IMR-90 (cell line): ENCODE measurements at regions not wholly inside any gene's neighbourhood (a gene's known extent, or its start where the extent isn't known, plus 50 kb on each side); places are given as distances from the start of the nearest gene placed in this dataset.

Source experiments
- ATAC-seq: fragments of 200-7000 bp; cut with Tn5 transposase; 2 replicates; pipeline ENCODE4 v1.9.1; 2020; ENCODE audit warnings: low read depth, mild to moderate bottlenecking, moderate library complexity
- BruUV-seq: library from RNA; stranded (reverse); fragments of 400-500 nt; replicated peaks from 2 replicates; lab custom pipeline; 2021; lab: Mats Ljungman, UMichigan
- CTCF ChIA-PET: fragments of 300-600 bp; formaldehyde crosslinking; extraction: SDS; loops from one replicate; lab custom pipeline; 2021; ENCODE audit warnings: antibody characterized with exemption; lab: Yijun Ruan, JAX
- POLR2A ChIA-PET: fragments of 300-600 bp; sonication (Branson Sonifier 250); formaldehyde crosslinking; loops from one replicate; lab custom pipeline; 2022; ENCODE audit warnings: antibody characterized with exemption; ENCODE audit not compliant: unreplicated experiment; lab: Charles Lee
- DNase-seq: peaks from one replicate; pipeline ENCODE4 v3.0.0; 2013
- H2AFZ ChIP-seq: replicated peaks from 2 replicates; pipeline ENCODE3; 2013; ENCODE audit warnings: low read length, mild to moderate bottlenecking; ENCODE audit not compliant: poor library complexity
- H2AK5ac ChIP-seq: 2 replicates; pipeline ENCODE4 v1.6.1; 2013; ENCODE audit warnings: low read depth, low read length, inconsistent platforms
- H2AK9ac ChIP-seq: replicated peaks from 2 replicates; pipeline ENCODE3; 2013; ENCODE audit warnings: mild to moderate bottlenecking, low read depth, low read length, moderate library complexity; ENCODE audit not compliant: poor library complexity
- H2BK120ac ChIP-seq: 2 replicates; pipeline ENCODE4 v1.6.1; 2013; ENCODE audit warnings: low read depth, low read length, inconsistent platforms
- H2BK15ac ChIP-seq: 3 replicates; pipeline ENCODE4 v1.6.1; 2013; ENCODE audit warnings: low read depth, low read length, inconsistent platforms
- H2BK20ac ChIP-seq: 2 replicates; pipeline ENCODE4 v1.6.1; 2013; ENCODE audit warnings: low read depth, mild to moderate bottlenecking, inconsistent platforms, low read length, moderate library complexity
- H2BK5ac ChIP-seq: 2 replicates; pipeline ENCODE4 v1.6.1; 2013; ENCODE audit warnings: mild to moderate bottlenecking, low read depth, low read length, inconsistent platforms; ENCODE audit not compliant: poor library complexity, severe bottlenecking
- H3K14ac ChIP-seq: replicated peaks from 2 replicates; pipeline ENCODE4 v1.6.1; 2013; ENCODE audit warnings: low read depth, low read length, inconsistent platforms
- H3K18ac ChIP-seq: 2 replicates; pipeline ENCODE4 v1.6.1; 2013; ENCODE audit warnings: low read depth, low read length, control low read depth
- H3K23ac ChIP-seq: 2 replicates; pipeline ENCODE4 v1.6.1; 2013; ENCODE audit warnings: low read depth, low read length, inconsistent platforms
- H3K27ac ChIP-seq: 2 replicates; pipeline ENCODE4 v1.5.1; 2013; ENCODE audit warnings: mild to moderate bottlenecking, control low read depth, low read length; ENCODE audit not compliant: insufficient read depth
- H3K27me3 ChIP-seq: 2 replicates; pipeline ENCODE4 v1.6.1; 2013; ENCODE audit warnings: low read length; ENCODE audit not compliant: control insufficient read depth, insufficient read depth
- H3K36me3 ChIP-seq: 2 replicates; pipeline ENCODE4 v1.6.1; 2013; ENCODE audit warnings: low read length, mixed read lengths; ENCODE audit not compliant: control insufficient read depth, insufficient read depth
- H3K4ac ChIP-seq: 2 replicates; pipeline ENCODE4 v1.6.1; 2013; ENCODE audit warnings: low read depth, low read length, inconsistent platforms
- H3K4me1 ChIP-seq: 2 replicates; pipeline ENCODE4 v1.6.1; 2013; ENCODE audit warnings: low read length, mixed read lengths; ENCODE audit not compliant: control insufficient read depth, insufficient read depth
- H3K4me2 ChIP-seq: 2 replicates; pipeline ENCODE4 v1.6.1; 2013; ENCODE audit warnings: low read depth, mild to moderate bottlenecking, control low read depth, low read length, moderate library complexity
- H3K4me3 ChIP-seq: 2 replicates; pipeline ENCODE4 v1.5.1; 2013; ENCODE audit warnings: low read depth, mild to moderate bottlenecking, control low read depth, low read length, moderate library complexity; ENCODE audit not compliant: insufficient read depth
- H3K56ac ChIP-seq: 2 replicates; pipeline ENCODE4 v1.6.1; 2013; ENCODE audit warnings: low read length, inconsistent platforms; ENCODE audit not compliant: insufficient read depth; ENCODE audit errors: extremely low read depth
- H3K79me1 ChIP-seq, 2 experiments: 2 replicates each; pipeline ENCODE4 v1.6.1; 2013; ENCODE audit warnings: low read length in 2 of 2, inconsistent platforms in 1 of 2, low read depth in 1 of 2
- H3K9ac ChIP-seq: 2 replicates; pipeline ENCODE4 v1.6.1; 2013; ENCODE audit warnings: low read depth, low read length, control low read depth
- H3K9me1 ChIP-seq: 2 replicates; pipeline ENCODE4 v1.6.1; 2013; ENCODE audit warnings: low read length, inconsistent platforms; ENCODE audit not compliant: insufficient read depth
- H3K9me3 ChIP-seq: 2 replicates; pipeline ENCODE4 v1.6.1; 2013; ENCODE audit warnings: low read length; ENCODE audit not compliant: control insufficient read depth, insufficient read depth
- H4K20me1 ChIP-seq: 2 replicates; pipeline ENCODE4 v1.6.1; 2013; ENCODE audit warnings: low read length, inconsistent platforms; ENCODE audit not compliant: insufficient read depth
- H4K5ac ChIP-seq: 2 replicates; pipeline ENCODE4 v1.6.1; 2013; ENCODE audit warnings: mild to moderate bottlenecking, low read depth, low read length, control low read depth
- H4K8ac ChIP-seq, 2 experiments: 2 replicates each; pipeline ENCODE4 v1.6.1; 2013; ENCODE audit warnings: low read depth in 2 of 2, low read length in 2 of 2, control low read depth in 1 of 2, inconsistent platforms in 1 of 2
- H4K91ac ChIP-seq: 2 replicates; pipeline ENCODE4 v1.6.1; 2013; ENCODE audit warnings: low read depth, low read length, inconsistent platforms; ENCODE audit not compliant: insufficient read depth
- BHLHE40 ChIP-seq: fragments of 150-350 bp; IDR thresholded peaks from 2 replicates; pipeline ENCODE4 v1.6.1; 2016; ENCODE audit warnings: mild to moderate bottlenecking, low read depth, low read length
- CEBPB ChIP-seq: IDR thresholded peaks from 2 replicates; pipeline ENCODE4 v1.6.1; 2012; ENCODE audit warnings: low read depth, low read length, improper control_type of control experiment
- CHD1 ChIP-seq: IDR thresholded peaks from 2 replicates; pipeline ENCODE4 v1.6.1; 2012; ENCODE audit warnings: low read depth, low read length, improper control_type of control experiment
- ELK1 ChIP-seq: fragments of 150-350 bp; IDR thresholded peaks from 2 replicates; pipeline ENCODE4 v1.6.1; 2016; ENCODE audit warnings: low read depth, mild to moderate bottlenecking, low read length, moderate library complexity, borderline replicate concordance
- FOS ChIP-seq: fragments of 150-350 bp; IDR thresholded peaks from 2 replicates; pipeline ENCODE4 v1.6.1; 2016; ENCODE audit warnings: low read depth, low read length
- MAFK ChIP-seq: IDR thresholded peaks from 2 replicates; pipeline ENCODE4 v1.6.1; 2012; ENCODE audit warnings: low read depth, low read length, improper control_type of control experiment
- MAZ ChIP-seq: IDR thresholded peaks from 2 replicates; pipeline ENCODE4 v1.6.1; 2012; ENCODE audit warnings: low read depth, mild to moderate bottlenecking, low read length, improper control_type of control experiment, moderate library complexity, borderline replicate concordance
- MXI1 ChIP-seq: IDR thresholded peaks from 2 replicates; pipeline ENCODE4 v1.6.1; 2012; ENCODE audit warnings: low read depth, mild to moderate bottlenecking, low read length, moderate library complexity, borderline replicate concordance
- NFE2L2 ChIP-seq: fragments of 150-350 bp; IDR thresholded peaks from 2 replicates; pipeline ENCODE4 v1.6.1; 2016; ENCODE audit warnings: low read depth, mild to moderate bottlenecking, low read length
- POLR2A ChIP-seq: IDR thresholded peaks from 2 replicates; pipeline ENCODE4 v1.6.1; 2012; ENCODE audit warnings: mild to moderate bottlenecking, low read depth, low read length
- RAD21 ChIP-seq: IDR thresholded peaks from 2 replicates; pipeline ENCODE4 v1.6.1; 2012; ENCODE audit warnings: low read length, improper control_type of control experiment
- RCOR1 ChIP-seq: IDR thresholded peaks from 2 replicates; pipeline ENCODE4 v1.6.1; 2012; ENCODE audit warnings: mild to moderate bottlenecking, low read length, improper control_type of control experiment; ENCODE audit not compliant: insufficient replicate concordance
- RFX5 ChIP-seq: IDR thresholded peaks from 2 replicates; pipeline ENCODE4 v1.8.0; 2012; ENCODE audit warnings: low read depth, mild to moderate bottlenecking, low read length, moderate library complexity
- SMC3 ChIP-seq: fragments of 150-350 bp; IDR thresholded peaks from 2 replicates; pipeline ENCODE4 v1.6.1; 2016; ENCODE audit warnings: low read depth, mild to moderate bottlenecking, antibody characterized with exemption, low read length, moderate library complexity
- USF2 ChIP-seq: fragments of 150-350 bp; IDR thresholded peaks from 2 replicates; pipeline ENCODE4 v1.6.1; 2017; ENCODE audit warnings: mild to moderate bottlenecking, antibody characterized with exemption, low read length, low read depth
- WGBS, 2 experiments: methylation state at CpG; one replicate each; pipeline versions ENCODE4 v1.1.5 to v1.1.7; 2013; ENCODE audit warnings: missing lambda C conversion rate in 2 of 2; ENCODE audit not compliant: insufficient read length in 1 of 2; ENCODE audit errors: extremely low coverage in 2 of 2; 5-methylcytosine and 5-hydroxymethylcytosine counted together
- dilution Hi-C: fragments of 300-500 bp; cut with HindIII; formaldehyde crosslinking; loops from one replicate; pipeline ENCODE4 v1.14.3; 2018; ENCODE audit warnings: low sequenced_read_pairs; ENCODE audit not compliant: unreplicated experiment
- in situ Hi-C: fragments of 300-500 bp; cut with MboI; formaldehyde crosslinking; loops from 3 replicates; pipeline ENCODE4 v1.14.3; 2019; ENCODE audit warnings: low sequenced_read_pairs, inconsistent platforms, mixed read lengths
- intact Hi-C: fragments of 100-400 bp; cut with micrococcal nuclease; formaldehyde crosslinking; loops from 2 replicates; pipeline ENCODE4 v1.10.0; 2022
- TF ChIP-seq, protein P1 (sequence below): conservative IDR thresholded peaks from 2 replicates; pipeline ENCODE4 v1.5.1; 2012; ENCODE audit warnings: mild to moderate bottlenecking, low read depth, low read length, improper control_type of control experiment

DNA sequence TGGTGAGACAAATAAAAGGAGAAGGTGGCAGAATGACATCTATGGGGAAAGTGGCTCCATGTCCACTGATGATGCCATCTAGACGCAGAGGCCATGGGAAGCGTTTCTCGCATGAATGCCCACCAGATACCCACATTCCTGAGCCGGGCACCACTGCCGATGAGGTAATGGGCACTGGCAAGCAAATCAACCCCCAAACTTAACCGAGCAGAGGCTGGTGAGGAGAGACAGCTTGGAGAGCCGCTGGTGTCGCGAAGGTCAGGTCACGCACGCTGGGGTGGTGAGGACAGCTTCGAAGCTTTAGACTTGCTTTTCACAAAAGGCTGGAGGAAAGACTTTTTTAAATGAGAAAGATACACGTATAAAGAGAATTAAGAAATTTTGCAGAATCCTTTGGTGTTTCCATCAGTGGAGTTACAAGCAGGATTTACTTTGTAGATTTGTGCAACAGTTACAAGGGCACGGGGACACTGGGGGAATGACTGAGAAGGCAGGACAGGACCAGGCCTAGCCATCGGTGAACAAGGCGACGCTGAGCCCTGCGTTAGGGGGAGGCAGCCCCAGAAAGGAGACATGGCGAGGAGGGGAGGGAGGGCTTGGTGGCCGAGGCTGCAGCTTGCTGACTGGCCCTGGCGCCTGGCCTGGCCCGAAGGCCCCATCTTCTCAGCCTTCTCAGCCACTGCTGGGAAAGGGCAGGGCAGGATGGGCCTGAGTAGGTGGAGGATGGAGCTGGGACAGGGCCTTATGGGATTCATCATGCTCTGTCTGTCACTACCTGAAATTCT, 83.9 kb upstream of the HDAC4 start:
- no peak for TF ChIP-seq CEBPB
- no peak for TF ChIP-seq NFE2L2
- TF ChIP-seq RCOR1: no peak
- TF ChIP-seq CHD1: no peak
- no peak for TF ChIP-seq MAZ
- no peak for TF ChIP-seq FOS
- TF ChIP-seq BHLHE40: no peak
- TF ChIP-seq RFX5: no peak
- no peak for TF ChIP-seq MXI1
- TF ChIP-seq MAFK: no peak
- no peak for TF ChIP-seq SMC3
- no peak for TF ChIP-seq ELK1
- TF ChIP-seq USF2: no peak
- TF ChIP-seq RAD21: no peak
- TF ChIP-seq, protein P1, sequence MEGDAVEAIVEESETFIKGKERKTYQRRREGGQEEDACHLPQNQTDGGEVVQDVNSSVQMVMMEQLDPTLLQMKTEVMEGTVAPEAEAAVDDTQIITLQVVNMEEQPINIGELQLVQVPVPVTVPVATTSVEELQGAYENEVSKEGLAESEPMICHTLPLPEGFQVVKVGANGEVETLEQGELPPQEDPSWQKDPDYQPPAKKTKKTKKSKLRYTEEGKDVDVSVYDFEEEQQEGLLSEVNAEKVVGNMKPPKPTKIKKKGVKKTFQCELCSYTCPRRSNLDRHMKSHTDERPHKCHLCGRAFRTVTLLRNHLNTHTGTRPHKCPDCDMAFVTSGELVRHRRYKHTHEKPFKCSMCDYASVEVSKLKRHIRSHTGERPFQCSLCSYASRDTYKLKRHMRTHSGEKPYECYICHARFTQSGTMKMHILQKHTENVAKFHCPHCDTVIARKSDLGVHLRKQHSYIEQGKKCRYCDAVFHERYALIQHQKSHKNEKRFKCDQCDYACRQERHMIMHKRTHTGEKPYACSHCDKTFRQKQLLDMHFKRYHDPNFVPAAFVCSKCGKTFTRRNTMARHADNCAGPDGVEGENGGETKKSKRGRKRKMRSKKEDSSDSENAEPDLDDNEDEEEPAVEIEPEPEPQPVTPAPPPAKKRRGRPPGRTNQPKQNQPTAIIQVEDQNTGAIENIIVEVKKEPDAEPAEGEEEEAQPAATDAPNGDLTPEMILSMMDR: no peak
- no peak for TF ChIP-seq POLR2A
- Histone ChIP-seq H3K14ac (no peak overlapping the region), H3K23ac (no peak overlapping the region), H3K4me2 (no peak overlapping the region), H2BK5ac (no peak overlapping the region), H2AK5ac (no peak overlapping the region), H4K8ac (no peak overlapping the region), H4K20me1 (no peaks in the 10 kb centered on the region), H4K5ac (no peak overlapping the region), H3K56ac (no peak overlapping the region), H3K9ac (no peak overlapping the region), H3K9me3 (peaks cover 11% of the 10 kb centered on the region; the same call in 1 of the 2 replicates), H3K27ac (no peak overlapping the region), H3K27me3 (peaks cover 2% of the 10 kb centered on the region; the same call in 1 of the 2 replicates), H2BK15ac (no peak overlapping the region), H3K9me1 (no peaks in the 10 kb centered on the region), H3K79me1 (no peaks in the 10 kb centered on the region), H2BK20ac (no peak overlapping the region), H3K18ac (no peak overlapping the region), H2AFZ (no peak overlapping the region), H3K36me3 (no peaks in the 10 kb centered on the region), H3K4ac (no peak overlapping the region), H3K4me1 (no peaks in the 10 kb centered on the region), H4K91ac (no peak overlapping the region), H3K4me3 (no peak overlapping the region), H2AK9ac (no peak overlapping the region), H2BK120ac (no peak overlapping the region)
- dilution Hi-C loops (no loop called here), intact Hi-C loops (no loop called here), in situ Hi-C loops (no loop called here)
- ATAC-seq: no peak
- no TSS peak for BruUV-seq
- CTCF ChIA-PET: no interaction called here
- POLR2A ChIA-PET: no interaction called here
- 72% methylated on average over 5 of the region's 22 CpGs; no CpG with 5 or more reads in 1 of the 2 experiments for WGBS, 2 experiments
- no peak for DNase-seq
